GM12878 (cell line): ENCODE measurements at regions not wholly inside any gene's neighbourhood (a gene's known extent, or its start where the extent isn't known, plus 50 kb on each side); places are given as distances from the start of the nearest gene placed in this dataset.

Experiments used
- ATAC-seq: fragments of 200-7000 bp; cut with Tn5 transposase; 3 replicates; pipeline ENCODE4 v1.9.1; 2020; ENCODE audit warnings: mild to moderate bottlenecking, moderate library complexity
- BruUV-seq: library from RNA; stranded (reverse); fragments of 400-500 nt; replicated peaks from 2 replicates; lab custom pipeline; 2021; lab: Mats Ljungman, UMichigan
- CTCF ChIA-PET: fragments of 300-600 bp; sonication (Branson Sonifier 250); formaldehyde crosslinking; extraction: SDS; loops from one replicate; lab custom pipeline; 2021; ENCODE audit warnings: inconsistent platforms; lab: Yijun Ruan, JAX
- POLR2A ChIA-PET: fragments of 350-600 bp; formaldehyde crosslinking; extraction: SDS; loops from one replicate; lab custom pipeline; 2021; ENCODE audit warnings: inconsistent platforms; lab: Charles Lee
- RAD21 ChIA-PET: fragments of 300-600 bp; sonication (Branson Sonifier 250); formaldehyde crosslinking; loops from one replicate; lab custom pipeline; 2023; ENCODE audit warnings: antibody characterized with exemption; ENCODE audit not compliant: unreplicated experiment; lab: Charles Lee
- SMC1A ChIA-PET: fragments of 300-600 bp; sonication (Branson Sonifier 250); formaldehyde crosslinking; loops from one replicate; lab custom pipeline; 2023; ENCODE audit not compliant: unreplicated experiment, uncharacterized antibody; lab: Charles Lee
- DNase-seq: peaks from one replicate; pipeline ENCODE4 v3.0.0-alpha.2; 2011; ENCODE audit warnings: low read depth, low spot score
- FAIRE-seq: peaks from 3 replicates; lab custom pipeline; 2011; peaks lifted over from hg19 to GRCh38; lab: Jason Lieb, UNC
- H2AFZ ChIP-seq: 2 replicates; pipeline ENCODE4 v1.6.0; 2011; ENCODE audit warnings: low read depth, low read length, control low read depth; ENCODE audit not compliant: control insufficient read depth
- H3K27ac ChIP-seq: 2 replicates; pipeline ENCODE4 v1.5.1; 2011; ENCODE audit warnings: control low read depth; ENCODE audit not compliant: control insufficient read depth, insufficient read depth
- H3K27me3 ChIP-seq, 2 experiments: replicated peaks in 1 of 2; 2 replicates each; pipeline versions ENCODE4 v1.6.0 to v1.6.1; 2011; ENCODE audit warnings: low read length in 1 of 2; ENCODE audit not compliant: control insufficient read depth in 2 of 2, insufficient read depth in 2 of 2
- H3K36me3 ChIP-seq, 2 experiments: 2 replicates each; pipeline ENCODE4 v1.5.1; 2011; ENCODE audit warnings: low read length in 1 of 2; ENCODE audit not compliant: control insufficient read depth in 2 of 2, insufficient read depth in 2 of 2
- H3K4me1 ChIP-seq: 2 replicates; pipeline ENCODE4 v1.6.1; 2011; ENCODE audit warnings: mild to moderate bottlenecking, low read length, moderate library complexity, mixed read lengths; ENCODE audit not compliant: control insufficient read depth, insufficient read depth
- H3K4me2 ChIP-seq: 2 replicates; pipeline ENCODE4 v1.6.0; 2011; ENCODE audit warnings: control low read depth; ENCODE audit not compliant: control insufficient read depth, insufficient read depth
- H3K4me3 ChIP-seq: fragments of 200-600 bp; sonication (generic); 2 replicates; pipeline ENCODE4 v1.5.1; 2016
- H3K79me2 ChIP-seq: 2 replicates; pipeline ENCODE4 v1.6.0; 2011; ENCODE audit warnings: low read length; ENCODE audit not compliant: control insufficient read depth, insufficient read depth
- H3K9ac ChIP-seq: 2 replicates; pipeline ENCODE4 v1.8.0; 2011; ENCODE audit warnings: low read length, control low read depth, mixed read lengths; ENCODE audit not compliant: control insufficient read depth, insufficient read depth
- H3K9me3 ChIP-seq: replicated peaks from 3 replicates; pipeline ENCODE4 v1.5.1; 2011; ENCODE audit warnings: mild to moderate bottlenecking, low read length; ENCODE audit not compliant: control insufficient read depth, insufficient read depth
- H4K20me1 ChIP-seq: 2 replicates; pipeline ENCODE4 v1.6.0; 2011; ENCODE audit not compliant: control insufficient read depth, insufficient read depth
- BCLAF1 ChIP-seq: fragments of 450-650 bp; IDR thresholded peaks from 2 replicates; pipeline ENCODE4 v1.6.1; 2017; ENCODE audit warnings: antibody characterized with exemption, mild to moderate bottlenecking, moderate library complexity
- CEBPB ChIP-seq, 2 experiments: fragments of 150-350 bp in 1 of 2; IDR thresholded peaks; 2 replicates each; pipeline ENCODE4 v1.6.1; 2012 to 2014; ENCODE audit warnings: low read depth in 2 of 2, low read length in 2 of 2, borderline replicate concordance in 1 of 2, inconsistent platforms in 1 of 2
- MEF2A ChIP-seq: IDR thresholded peaks from 2 replicates; pipeline ENCODE4 v1.6.1; 2011; ENCODE audit warnings: low read depth, mild to moderate bottlenecking, low read length, moderate library complexity; ENCODE audit not compliant: insufficient read depth
- NR2C2 ChIP-seq: IDR thresholded peaks from 2 replicates; pipeline ENCODE4 v1.6.1; 2011; ENCODE audit warnings: borderline replicate concordance, low read depth; ENCODE audit not compliant: control insufficient read depth, insufficient read length
- SIX5 ChIP-seq: IDR thresholded peaks from 2 replicates; pipeline ENCODE4 v1.6.1; 2011; ENCODE audit warnings: mild to moderate bottlenecking, low read depth, low read length, moderate library complexity; ENCODE audit not compliant: severe bottlenecking
- TBL1XR1 ChIP-seq: IDR thresholded peaks from 2 replicates; pipeline ENCODE4 v1.6.1; 2012; ENCODE audit warnings: low read depth, low read length, improper control_type of control experiment
- WRNIP1 ChIP-seq: IDR thresholded peaks from 2 replicates; pipeline ENCODE4 v1.6.1; 2011; ENCODE audit warnings: low read depth, low read length, improper control_type of control experiment, borderline replicate concordance
- ZBTB11 ChIP-seq: fragments of 450-650 bp; formaldehyde crosslinking; IDR thresholded peaks from 2 replicates; pipeline ENCODE4 v1.5.0; 2022; ENCODE audit warnings: mild to moderate bottlenecking, missing genetic modification characterization
- ZBTB40 ChIP-seq: fragments of 450-650 bp; IDR thresholded peaks from 2 replicates; pipeline ENCODE4 v1.6.1; 2016; ENCODE audit warnings: mild to moderate bottlenecking, moderate library complexity, borderline replicate concordance
- WGBS: methylation state at CpG from one replicate; pipeline ENCODE4 v1.1.6; 2016; ENCODE audit warnings: low lambda C conversion rate; ENCODE audit not compliant: insufficient replicate concordance, insufficient coverage; ENCODE audit errors: missing lambda C conversion rate; 5-methylcytosine and 5-hydroxymethylcytosine counted together
- in situ Hi-C: fragments of 300-500 bp; cut with MboI; formaldehyde crosslinking; loops from 9 replicates; pipeline ENCODE4 v1.14.3; 2018; ENCODE audit warnings: mixed read lengths
- intact Hi-C: fragments of 100-400 bp; cut with micrococcal nuclease; formaldehyde crosslinking; loops from one replicate; pipeline ENCODE4 v1.14.2; 2022; ENCODE audit not compliant: unreplicated experiment

- no peak for TF ChIP-seq BCLAF1
- no peak for TF ChIP-seq CEBPB (IDR thresholded peaks at IDR 0.05; ENCODE audit: borderline replicate concordance in 1 of 2, low read depth in 2 of 2, low read length in 2 of 2)
- TF ChIP-seq, all 136 proteins: peak for 0
Measured at GRCh38 chr5:3886524-3887451, 291.2 kb downstream of the IRX1 start (continued).

GRCh38 chr5:3888310-3888709, 292.7 kb downstream of the IRX1 start:
- H3K9ac ChIP-seq = no peak overlapping the region
- in situ Hi-C loops = no loop called here
- H3K4me2 ChIP-seq = no peak overlapping the region
- H3K4me3 ChIP-seq = no peak overlapping the region
- SMC1A ChIA-PET = no interaction called here
- CTCF ChIA-PET = no interaction called here
- intact Hi-C loops = no loop called here
- FAIRE-seq (no peak), ATAC-seq (no peak), DNase-seq (no peak)
- no peak overlapping the region for H2AFZ ChIP-seq
- H3K36me3 ChIP-seq = no peaks in the 10 kb centered on the region
- WGBS = 48% methylated on average over 6 of the region's 6 CpGs
- H3K4me1 ChIP-seq = no peaks in the 10 kb centered on the region
- no peaks in the 10 kb centered on the region; the same call in 2 of the 3 replicates for H3K9me3 ChIP-seq
- no peaks in the 10 kb centered on the region for H3K79me2 ChIP-seq
- no peaks in the 10 kb centered on the region for H3K27me3 ChIP-seq
- RAD21 ChIA-PET = no interaction called here
- no peaks in the 10 kb centered on the region for H4K20me1 ChIP-seq
- no TSS peak for BruUV-seq
- no peak overlapping the region for H3K27ac ChIP-seq
- POLR2A ChIA-PET = no interaction called here
- TF ChIP-seq MEF2A = no peak
- TF ChIP-seq ZBTB11 (CRISPR knock-in tag) = no peak
- no peak for TF ChIP-seq ZBTB40
- TF ChIP-seq SIX5 = no peak
- no peak for TF ChIP-seq WRNIP1
- no peak for TF ChIP-seq NR2C2
- TF ChIP-seq TBL1XR1 = no peak
